NT2/D1 (cell line): ENCODE measurements at regions not wholly inside any gene's neighbourhood (a gene's known extent, or its start where the extent isn't known, plus 50 kb on each side); places are given as distances from the start of the nearest gene placed in this dataset.

Experiments
- YY1 ChIP-seq: IDR thresholded peaks from 2 replicates; pipeline ENCODE4 v1.6.1; 2011; ENCODE audit not compliant: insufficient read length, insufficient read depth
- ZNF274 ChIP-seq: IDR thresholded peaks from 2 replicates; pipeline ENCODE4 v1.6.1; 2011; ENCODE audit warnings: mild to moderate bottlenecking, low read depth, low read length

GRCh38 chr3:72154391-72155335, 369.7 kb upstream of the PROK2 start:
- TF ChIP-seq ZNF274: no peak
- TF ChIP-seq YY1: no peak
